ENCODE measurements at regions not wholly inside any gene's neighbourhood (a gene's known extent, or its start where the extent isn't known, plus 50 kb on each side); places are given as distances from the start of the nearest gene placed in this dataset.

GRCh38 chrX:132568291-132568690 lies 79.5 kb upstream of the MBNL3 start:
- H3K4me3 ChIP-seq (replicated peaks in 1 of 2; ENCODE audit: low read depth in 2 of 2, low read length in 2 of 2), result no peak overlapping the region
- DNase-seq (ENCODE audit: low read depth in 2 of 2), result no peak
- TF ChIP-seq, protein P1, sequence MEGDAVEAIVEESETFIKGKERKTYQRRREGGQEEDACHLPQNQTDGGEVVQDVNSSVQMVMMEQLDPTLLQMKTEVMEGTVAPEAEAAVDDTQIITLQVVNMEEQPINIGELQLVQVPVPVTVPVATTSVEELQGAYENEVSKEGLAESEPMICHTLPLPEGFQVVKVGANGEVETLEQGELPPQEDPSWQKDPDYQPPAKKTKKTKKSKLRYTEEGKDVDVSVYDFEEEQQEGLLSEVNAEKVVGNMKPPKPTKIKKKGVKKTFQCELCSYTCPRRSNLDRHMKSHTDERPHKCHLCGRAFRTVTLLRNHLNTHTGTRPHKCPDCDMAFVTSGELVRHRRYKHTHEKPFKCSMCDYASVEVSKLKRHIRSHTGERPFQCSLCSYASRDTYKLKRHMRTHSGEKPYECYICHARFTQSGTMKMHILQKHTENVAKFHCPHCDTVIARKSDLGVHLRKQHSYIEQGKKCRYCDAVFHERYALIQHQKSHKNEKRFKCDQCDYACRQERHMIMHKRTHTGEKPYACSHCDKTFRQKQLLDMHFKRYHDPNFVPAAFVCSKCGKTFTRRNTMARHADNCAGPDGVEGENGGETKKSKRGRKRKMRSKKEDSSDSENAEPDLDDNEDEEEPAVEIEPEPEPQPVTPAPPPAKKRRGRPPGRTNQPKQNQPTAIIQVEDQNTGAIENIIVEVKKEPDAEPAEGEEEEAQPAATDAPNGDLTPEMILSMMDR (IDR thresholded peaks at IDR 0.05; ENCODE audit: low read depth, low read length), result no peak

- TF ChIP-seq, protein P1 (IDR thresholded peaks at IDR 0.05; ENCODE audit: low read depth, low read length), result no peak
- no peak overlapping the region for H3K4me3 ChIP-seq (replicated peaks in 1 of 2; ENCODE audit: low read depth in 2 of 2, low read length in 2 of 2)
- no peak for DNase-seq (ENCODE audit: low read depth in 2 of 2)
Measured at GRCh38 chrX:132565273-132565672, 76.4 kb upstream of the MBNL3 start.

DNA sequence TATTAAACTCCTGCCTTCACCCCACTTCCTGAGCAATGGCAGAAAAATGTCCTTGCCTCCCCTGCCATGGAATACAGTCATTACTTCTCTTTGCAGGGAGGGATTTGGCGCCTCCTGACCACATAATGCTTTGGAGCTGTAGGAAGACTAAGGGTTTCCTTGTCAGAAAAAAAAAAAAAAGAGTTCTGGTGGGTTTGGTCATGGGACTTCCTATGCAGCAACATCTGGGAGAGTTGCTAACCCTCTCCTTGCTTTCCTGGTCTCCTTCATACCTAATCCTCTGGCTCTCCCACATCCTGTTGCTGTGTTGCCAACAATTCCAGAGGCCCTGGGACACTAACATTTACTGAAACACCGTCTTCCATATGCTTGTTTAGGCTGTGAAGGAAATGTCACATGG lies 75.1 kb upstream of the MBNL3 start:
- peak in 1 of 2 donors; percentile 28 for DNase-seq (ENCODE audit: low read depth in 2 of 2)
- TF ChIP-seq, protein P1 (IDR thresholded peaks at IDR 0.05; ENCODE audit: low read depth, low read length), result no peak
- H3K4me3 ChIP-seq (replicated peaks in 1 of 2; ENCODE audit: low read depth in 2 of 2, low read length in 2 of 2), result no peak overlapping the region

DNA sequence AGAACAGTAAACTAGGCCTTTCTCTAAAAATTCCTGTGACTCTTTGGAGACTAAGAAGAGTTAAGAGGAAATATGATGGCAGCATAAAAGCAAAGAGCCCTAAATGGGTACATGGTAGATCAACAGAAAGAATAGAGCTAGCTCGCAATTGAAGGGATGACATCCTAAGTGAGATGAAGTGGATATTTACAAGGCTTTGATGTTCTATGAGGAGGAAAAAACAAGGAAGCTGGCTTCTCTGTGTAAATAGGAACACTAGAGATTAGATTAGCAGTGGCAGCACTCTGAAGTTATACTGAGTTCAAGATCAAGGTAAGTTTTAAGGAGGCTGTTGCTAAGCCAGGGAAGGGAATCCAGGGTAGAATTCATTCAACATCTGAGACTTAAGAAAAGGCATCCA lies 73.1 kb upstream of the MBNL3 start:
- no peak for DNase-seq (ENCODE audit: low read depth in 2 of 2)
- TF ChIP-seq, protein P1 (IDR thresholded peaks at IDR 0.05; ENCODE audit: low read depth, low read length), result no peak
- no peak overlapping the region for H3K4me3 ChIP-seq (replicated peaks in 1 of 2; ENCODE audit: low read depth in 2 of 2, low read length in 2 of 2)

GRCh38 chrX:132561483-132561882 lies 72.6 kb upstream of the MBNL3 start:
- TF ChIP-seq, protein P1 (IDR thresholded peaks at IDR 0.05; ENCODE audit: low read depth, low read length), result no peak
- DNase-seq (ENCODE audit: low read depth in 2 of 2), result no peak
- H3K4me3 ChIP-seq (replicated peaks in 1 of 2; ENCODE audit: low read depth in 2 of 2, low read length in 2 of 2), result no peak overlapping the region

GRCh38 chrX:132559101-132559500 lies 70.3 kb upstream of the MBNL3 start:
- DNase-seq (ENCODE audit: low read depth in 2 of 2), result no peak
- TF ChIP-seq, protein P1 (IDR thresholded peaks at IDR 0.05; ENCODE audit: low read depth, low read length), result no peak
- H3K4me3 ChIP-seq (replicated peaks in 1 of 2; ENCODE audit: low read depth in 2 of 2, low read length in 2 of 2), result no peak overlapping the region

DNA sequence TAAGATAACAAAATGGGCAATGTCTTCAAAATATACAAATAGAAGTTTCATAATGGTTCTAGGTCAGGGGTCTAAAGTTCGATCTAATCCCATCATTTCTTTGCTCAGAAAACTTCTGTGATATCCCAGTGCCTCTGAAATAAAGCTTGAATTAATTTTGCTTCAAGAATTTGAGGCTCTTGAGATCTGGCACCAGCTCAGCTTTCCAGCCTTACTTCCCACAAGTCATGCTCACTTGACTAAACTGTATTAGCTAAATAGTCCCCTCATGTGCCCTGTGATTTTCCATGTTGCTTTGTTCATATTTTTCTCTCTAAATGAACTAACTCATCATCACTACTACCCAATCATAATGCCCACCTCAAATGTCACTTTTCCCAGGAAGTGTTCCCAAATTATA lies 50.8 kb upstream of the MBNL3 start:
- no peak for DNase-seq (ENCODE audit: low read depth in 2 of 2)
- TF ChIP-seq, protein P1 (IDR thresholded peaks at IDR 0.05; ENCODE audit: low read depth, low read length), result no peak
- H3K4me3 ChIP-seq (replicated peaks in 1 of 2; ENCODE audit: low read depth in 2 of 2, low read length in 2 of 2), result no peak overlapping the region
